GM23338 (cell line): ENCODE measurements at regions not wholly inside any gene's neighbourhood (a gene's known extent, or its start where the extent isn't known, plus 50 kb on each side); places are given as distances from the start of the nearest gene placed in this dataset.
A peak's percentile ranks its signal among the peaks of the same experiment; 100 is the strongest.

Experiments
- ATAC-seq: fragments of 200-7000 bp; cut with Tn5 transposase; 3 replicates; pipeline ENCODE4 v1.9.1; 2020
- DNase-seq: peaks from one replicate; pipeline ENCODE4 v3.0.0-alpha.2; 2015; ENCODE audit warnings: low spot score
- H2AFZ ChIP-seq: fragments of 200-600 bp; sonication (generic); 2 replicates; pipeline ENCODE4 v1.8.0; 2016; ENCODE audit warnings: antibody characterized with exemption, mild to moderate bottlenecking, moderate library complexity
- H3F3A ChIP-seq: fragments of 200-600 bp; sonication (generic); replicated peaks from 2 replicates; pipeline ENCODE4 v1.8.0; 2017; ENCODE audit warnings: antibody characterized with exemption, mixed run types, low read depth
- H3K27ac ChIP-seq: fragments of 200-600 bp; sonication (generic); 2 replicates; pipeline ENCODE4 v1.6.1; 2016; ENCODE audit warnings: low read depth
- H3K27me3 ChIP-seq: fragments of 200-600 bp; sonication (generic); 2 replicates; pipeline ENCODE4 v1.8.0; 2016; ENCODE audit warnings: mild to moderate bottlenecking, mixed run types, moderate library complexity; ENCODE audit not compliant: insufficient read depth
- H3K36me3 ChIP-seq: fragments of 200-600 bp; sonication (generic); 2 replicates; pipeline ENCODE4 v1.8.0; 2016; ENCODE audit warnings: mild to moderate bottlenecking; ENCODE audit not compliant: insufficient read depth
- H3K4me1 ChIP-seq: fragments of 200-600 bp; sonication (generic); 2 replicates; pipeline ENCODE4 v1.8.0; 2016; ENCODE audit warnings: mild to moderate bottlenecking, moderate library complexity; ENCODE audit not compliant: insufficient read depth
- H3K4me2 ChIP-seq: fragments of 200-600 bp; sonication (generic); 2 replicates; pipeline ENCODE4 v1.7.1; 2017; ENCODE audit warnings: mixed run types
- H3K4me3 ChIP-seq: fragments of 200-600 bp; sonication (generic); 2 replicates; pipeline ENCODE4 v1.6.1; 2016; ENCODE audit warnings: mixed run types
- H3K79me2 ChIP-seq: fragments of 200-600 bp; sonication (generic); replicated peaks from 2 replicates; pipeline ENCODE4 v1.8.0; 2017; ENCODE audit warnings: mild to moderate bottlenecking; ENCODE audit not compliant: insufficient read depth
- H3K9me2 ChIP-seq: fragments of 200-600 bp; sonication (generic); 2 replicates; pipeline ENCODE4 v1.8.0; 2017; ENCODE audit not compliant: insufficient read depth
- H4K20me1 ChIP-seq: fragments of 200-600 bp; sonication (generic); replicated peaks from 2 replicates; pipeline ENCODE4 v1.8.0; 2017; ENCODE audit warnings: mild to moderate bottlenecking; ENCODE audit not compliant: insufficient read depth
- H3K27ac Mint-ChIP-seq: 2 replicates; pipeline ENCODE4 v1.8.0; 2020; ENCODE audit warnings: inconsistent platforms, mild to moderate bottlenecking, moderate library complexity, mixed read lengths
- H3K27me3 Mint-ChIP-seq: 3 replicates; pipeline ENCODE4 v1.8.0; 2022; ENCODE audit warnings: low read depth, mild to moderate bottlenecking, moderate library complexity, mixed read lengths, inconsistent platforms; ENCODE audit not compliant: insufficient read depth, poor library complexity
- H3K36me3 Mint-ChIP-seq: 3 replicates; pipeline ENCODE4 v1.8.0; 2021; ENCODE audit warnings: low read depth, mild to moderate bottlenecking, inconsistent platforms, moderate library complexity, mixed read lengths
- H3K4me1 Mint-ChIP-seq: 3 replicates; pipeline ENCODE4 v1.8.0; 2020; ENCODE audit warnings: mild to moderate bottlenecking, inconsistent platforms, mixed read lengths
- H3K4me3 Mint-ChIP-seq: 3 replicates; pipeline ENCODE4 v1.8.0; 2021; ENCODE audit warnings: moderate library complexity, mild to moderate bottlenecking, inconsistent platforms, mixed read lengths
- H3K9me3 Mint-ChIP-seq: 3 replicates; pipeline ENCODE4 v1.8.0; 2020; ENCODE audit warnings: moderate library complexity, mild to moderate bottlenecking, inconsistent platforms, mixed read lengths
- CREB1 ChIP-seq: fragments of 250-450 bp; sonication (Bioruptor Pico); IDR thresholded peaks from 2 replicates; pipeline ENCODE4 v1.5.0; 2020; ENCODE audit warnings: low read depth, mild to moderate bottlenecking, moderate library complexity
- EZH2 ChIP-seq: fragments of 200-600 bp; sonication (generic); IDR thresholded peaks from one replicate; pipeline ENCODE4 v1.8.0; 2017; ENCODE audit warnings: antibody characterized with exemption, mild to moderate bottlenecking, low read depth; ENCODE audit not compliant: unreplicated experiment
- EZH2phosphoT487 ChIP-seq: fragments of 200-600 bp; sonication (generic); IDR thresholded peaks from one replicate; pipeline ENCODE4 v1.8.1; 2018; ENCODE audit warnings: antibody characterized with exemption; ENCODE audit not compliant: unreplicated experiment
- JUNB ChIP-seq: IDR thresholded peaks from one replicate; pipeline ENCODE4 v1.6.1; 2016; ENCODE audit warnings: antibody characterized with exemption; ENCODE audit not compliant: unreplicated experiment
- NANOG ChIP-seq: IDR thresholded peaks from 2 replicates; pipeline ENCODE4 v1.6.1; 2016; ENCODE audit warnings: antibody characterized with exemption, borderline replicate concordance
- POLR2AphosphoS5 ChIP-seq: IDR thresholded peaks from 2 replicates; pipeline ENCODE4 v1.6.1; 2016; ENCODE audit warnings: antibody characterized with exemption, low read depth
- REST ChIP-seq: IDR thresholded peaks from one replicate; pipeline ENCODE4 v1.6.1; 2018; ENCODE audit warnings: antibody characterized with exemption; ENCODE audit not compliant: unreplicated experiment
- STAT1 ChIP-seq: IDR thresholded peaks from one replicate; pipeline ENCODE4 v1.6.1; 2016; ENCODE audit warnings: antibody characterized with exemption; ENCODE audit not compliant: unreplicated experiment
- ZNF114 ChIP-seq: fragments of 250-450 bp; sonication (Bioruptor Pico); IDR thresholded peaks from 2 replicates; pipeline ENCODE4 v1.5.0; 2020; ENCODE audit warnings: mild to moderate bottlenecking, moderate library complexity
- ZNF331 ChIP-seq: fragments of 250-450 bp; sonication (Bioruptor Pico); IDR thresholded peaks from 2 replicates; pipeline ENCODE4 v1.5.0; 2020; ENCODE audit warnings: low read depth, mild to moderate bottlenecking, moderate library complexity
- TF ChIP-seq, protein P1 (sequence below): fragments of 250-450 bp; sonication (Bioruptor Pico); IDR thresholded peaks from 2 replicates; pipeline ENCODE4 v1.5.0; 2020; ENCODE audit warnings: mild to moderate bottlenecking, moderate library complexity
- TF ChIP-seq, protein P2 (sequence below), 2 experiments: fragments of 200-600 bp in 1 of 2; sonication (generic) in 1 of 2; conservative IDR thresholded peaks; 2 replicates each; pipeline versions ENCODE4 v1.5.1 to v1.6.1; 2016 to 2017; ENCODE audit warnings: antibody characterized with exemption in 2 of 2, low read depth in 2 of 2, mild to moderate bottlenecking in 2 of 2, moderate library complexity in 1 of 2
- TF ChIP-seq, protein P3 (sequence below): IDR thresholded peaks from 2 replicates; pipeline ENCODE4 v1.6.1; 2016; ENCODE audit warnings: antibody characterized with exemption

DNA sequence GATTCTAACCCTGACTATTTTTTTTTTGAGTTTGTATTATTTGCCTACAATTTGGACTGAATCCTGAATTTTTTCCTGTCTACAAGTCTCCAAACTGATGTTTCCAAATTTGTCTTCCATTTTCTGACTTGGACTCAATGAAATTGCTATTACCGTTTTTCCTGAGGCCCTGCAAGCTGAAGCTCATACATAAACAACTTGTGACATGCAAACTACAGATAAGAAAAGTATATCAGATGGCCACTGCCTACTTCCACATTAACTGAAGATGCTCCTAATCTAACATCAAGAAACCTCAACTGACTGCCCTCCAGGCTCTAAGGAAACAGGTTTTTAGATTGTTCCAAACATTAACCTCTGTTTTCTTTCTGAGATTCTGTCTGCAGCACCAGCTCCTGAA is 51.1 kb upstream of the KLHDC7A start:
- Histone ChIP-seq H3K4me2 (no peak overlapping the region), H2AFZ (0 out of 2 replicates have a peak overlapping the region, but pooled peaks have one; percentile 59), H3K9me2 (no peaks in the 10 kb centered on the region), H3K27me3 (no peaks in the 10 kb centered on the region), H3K4me1 (no peaks in the 10 kb centered on the region), H3F3A (no peaks in the 10 kb centered on the region), H3K79me2 (no peaks in the 10 kb centered on the region), H3K4me3 (no peak overlapping the region), H3K27ac (no peak overlapping the region), H3K36me3 (no peaks in the 10 kb centered on the region), H4K20me1 (no peaks in the 10 kb centered on the region)
- ATAC-seq, result no peak
- peaks cover 7% of the 10 kb centered on the region for H3K27me3 Mint-ChIP-seq
- H3K4me1 Mint-ChIP-seq, result no peaks in the 10 kb centered on the region; the same call in 1 of the 3 replicates
- H3K4me3 Mint-ChIP-seq, result no peak overlapping the region
- DNase-seq, result no peak
- H3K27ac Mint-ChIP-seq, result no peak overlapping the region
- H3K9me3 Mint-ChIP-seq, result peaks cover 9% of the 10 kb centered on the region
- H3K36me3 Mint-ChIP-seq, result peaks cover 3% of the 10 kb centered on the region; the same call in 2 of the 3 replicates
- TF ChIP-seq, protein P1, sequence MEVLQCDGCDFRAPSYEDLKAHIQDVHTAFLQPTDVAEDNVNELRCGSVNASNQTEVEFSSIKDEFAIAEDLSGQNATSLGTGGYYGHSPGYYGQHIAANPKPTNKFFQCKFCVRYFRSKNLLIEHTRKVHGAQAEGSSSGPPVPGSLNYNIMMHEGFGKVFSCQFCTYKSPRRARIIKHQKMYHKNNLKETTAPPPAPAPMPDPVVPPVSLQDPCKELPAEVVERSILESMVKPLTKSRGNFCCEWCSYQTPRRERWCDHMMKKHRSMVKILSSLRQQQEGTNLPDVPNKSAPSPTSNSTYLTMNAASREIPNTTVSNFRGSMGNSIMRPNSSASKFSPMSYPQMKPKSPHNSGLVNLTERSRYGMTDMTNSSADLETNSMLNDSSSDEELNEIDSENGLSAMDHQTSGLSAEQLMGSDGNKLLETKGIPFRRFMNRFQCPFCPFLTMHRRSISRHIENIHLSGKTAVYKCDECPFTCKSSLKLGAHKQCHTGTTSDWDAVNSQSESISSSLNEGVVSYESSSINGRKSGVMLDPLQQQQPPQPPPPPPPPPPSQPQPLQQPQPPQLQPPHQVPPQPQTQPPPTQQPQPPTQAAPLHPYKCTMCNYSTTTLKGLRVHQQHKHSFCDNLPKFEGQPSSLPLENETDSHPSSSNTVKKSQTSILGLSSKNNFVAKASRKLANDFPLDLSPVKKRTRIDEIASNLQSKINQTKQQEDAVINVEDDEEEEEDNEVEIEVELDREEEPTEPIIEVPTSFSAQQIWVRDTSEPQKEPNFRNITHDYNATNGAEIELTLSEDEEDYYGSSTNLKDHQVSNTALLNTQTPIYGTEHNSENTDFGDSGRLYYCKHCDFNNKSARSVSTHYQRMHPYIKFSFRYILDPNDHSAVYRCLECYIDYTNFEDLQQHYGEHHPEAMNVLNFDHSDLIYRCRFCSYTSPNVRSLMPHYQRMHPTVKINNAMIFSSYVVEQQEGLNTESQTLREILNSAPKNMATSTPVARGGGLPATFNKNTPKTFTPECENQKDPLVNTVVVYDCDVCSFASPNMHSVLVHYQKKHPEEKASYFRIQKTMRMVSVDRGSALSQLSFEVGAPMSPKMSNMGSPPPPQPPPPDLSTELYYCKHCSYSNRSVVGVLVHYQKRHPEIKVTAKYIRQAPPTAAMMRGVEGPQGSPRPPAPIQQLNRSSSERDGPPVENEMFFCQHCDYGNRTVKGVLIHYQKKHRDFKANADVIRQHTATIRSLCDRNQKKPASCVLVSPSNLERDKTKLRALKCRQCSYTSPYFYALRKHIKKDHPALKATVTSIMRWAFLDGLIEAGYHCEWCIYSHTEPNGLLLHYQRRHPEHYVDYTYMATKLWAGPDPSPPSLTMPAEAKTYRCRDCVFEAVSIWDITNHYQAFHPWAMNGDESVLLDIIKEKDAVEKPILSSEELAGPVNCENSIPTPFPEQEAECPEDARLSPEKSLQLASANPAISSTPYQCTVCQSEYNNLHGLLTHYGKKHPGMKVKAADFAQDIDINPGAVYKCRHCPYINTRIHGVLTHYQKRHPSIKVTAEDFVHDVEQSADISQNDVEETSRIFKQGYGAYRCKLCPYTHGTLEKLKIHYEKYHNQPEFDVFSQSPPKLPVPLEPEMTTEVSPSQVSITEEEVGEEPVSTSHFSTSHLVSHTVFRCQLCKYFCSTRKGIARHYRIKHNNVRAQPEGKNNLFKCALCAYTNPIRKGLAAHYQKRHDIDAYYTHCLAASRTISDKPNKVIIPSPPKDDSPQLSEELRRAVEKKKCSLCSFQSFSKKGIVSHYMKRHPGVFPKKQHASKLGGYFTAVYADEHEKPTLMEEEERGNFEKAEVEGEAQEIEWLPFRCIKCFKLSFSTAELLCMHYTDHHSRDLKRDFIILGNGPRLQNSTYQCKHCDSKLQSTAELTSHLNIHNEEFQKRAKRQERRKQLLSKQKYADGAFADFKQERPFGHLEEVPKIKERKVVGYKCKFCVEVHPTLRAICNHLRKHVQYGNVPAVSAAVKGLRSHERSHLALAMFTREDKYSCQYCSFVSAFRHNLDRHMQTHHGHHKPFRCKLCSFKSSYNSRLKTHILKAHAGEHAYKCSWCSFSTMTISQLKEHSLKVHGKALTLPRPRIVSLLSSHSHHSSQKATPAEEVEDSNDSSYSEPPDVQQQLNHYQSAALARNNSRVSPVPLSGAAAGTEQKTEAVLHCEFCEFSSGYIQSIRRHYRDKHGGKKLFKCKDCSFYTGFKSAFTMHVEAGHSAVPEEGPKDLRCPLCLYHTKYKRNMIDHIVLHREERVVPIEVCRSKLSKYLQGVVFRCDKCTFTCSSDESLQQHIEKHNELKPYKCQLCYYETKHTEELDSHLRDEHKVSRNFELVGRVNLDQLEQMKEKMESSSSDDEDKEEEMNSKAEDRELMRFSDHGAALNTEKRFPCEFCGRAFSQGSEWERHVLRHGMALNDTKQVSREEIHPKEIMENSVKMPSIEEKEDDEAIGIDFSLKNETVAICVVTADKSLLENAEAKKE, result no peak
- no peak for TF ChIP-seq EZH2
- TF ChIP-seq ZNF331 (CRISPR knock-in tag), result no peak
- no peak for TF ChIP-seq CREB1 (CRISPR knock-in tag)
- no peak for TF ChIP-seq NANOG
- TF ChIP-seq, protein P2, sequence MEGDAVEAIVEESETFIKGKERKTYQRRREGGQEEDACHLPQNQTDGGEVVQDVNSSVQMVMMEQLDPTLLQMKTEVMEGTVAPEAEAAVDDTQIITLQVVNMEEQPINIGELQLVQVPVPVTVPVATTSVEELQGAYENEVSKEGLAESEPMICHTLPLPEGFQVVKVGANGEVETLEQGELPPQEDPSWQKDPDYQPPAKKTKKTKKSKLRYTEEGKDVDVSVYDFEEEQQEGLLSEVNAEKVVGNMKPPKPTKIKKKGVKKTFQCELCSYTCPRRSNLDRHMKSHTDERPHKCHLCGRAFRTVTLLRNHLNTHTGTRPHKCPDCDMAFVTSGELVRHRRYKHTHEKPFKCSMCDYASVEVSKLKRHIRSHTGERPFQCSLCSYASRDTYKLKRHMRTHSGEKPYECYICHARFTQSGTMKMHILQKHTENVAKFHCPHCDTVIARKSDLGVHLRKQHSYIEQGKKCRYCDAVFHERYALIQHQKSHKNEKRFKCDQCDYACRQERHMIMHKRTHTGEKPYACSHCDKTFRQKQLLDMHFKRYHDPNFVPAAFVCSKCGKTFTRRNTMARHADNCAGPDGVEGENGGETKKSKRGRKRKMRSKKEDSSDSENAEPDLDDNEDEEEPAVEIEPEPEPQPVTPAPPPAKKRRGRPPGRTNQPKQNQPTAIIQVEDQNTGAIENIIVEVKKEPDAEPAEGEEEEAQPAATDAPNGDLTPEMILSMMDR (conservative IDR thresholded peaks at IDR 0.05; ENCODE audit: low read depth in 2 of 2), result no peak
- TF ChIP-seq POLR2AphosphoS5, result no peak
- TF ChIP-seq EZH2phosphoT487, result no peak
- no peak for TF ChIP-seq STAT1
- TF ChIP-seq ZNF114, result no peak
- TF ChIP-seq REST, result no peak
- no peak for TF ChIP-seq JUNB
- TF ChIP-seq, protein P3, sequence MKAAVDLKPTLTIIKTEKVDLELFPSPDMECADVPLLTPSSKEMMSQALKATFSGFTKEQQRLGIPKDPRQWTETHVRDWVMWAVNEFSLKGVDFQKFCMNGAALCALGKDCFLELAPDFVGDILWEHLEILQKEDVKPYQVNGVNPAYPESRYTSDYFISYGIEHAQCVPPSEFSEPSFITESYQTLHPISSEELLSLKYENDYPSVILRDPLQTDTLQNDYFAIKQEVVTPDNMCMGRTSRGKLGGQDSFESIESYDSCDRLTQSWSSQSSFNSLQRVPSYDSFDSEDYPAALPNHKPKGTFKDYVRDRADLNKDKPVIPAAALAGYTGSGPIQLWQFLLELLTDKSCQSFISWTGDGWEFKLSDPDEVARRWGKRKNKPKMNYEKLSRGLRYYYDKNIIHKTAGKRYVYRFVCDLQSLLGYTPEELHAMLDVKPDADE, result no peak
